ENCODE measurements at regions not wholly inside any gene's neighbourhood (a gene's known extent, or its start where the extent isn't known, plus 50 kb on each side); places are given as distances from the start of the nearest gene placed in this dataset.

DNA sequence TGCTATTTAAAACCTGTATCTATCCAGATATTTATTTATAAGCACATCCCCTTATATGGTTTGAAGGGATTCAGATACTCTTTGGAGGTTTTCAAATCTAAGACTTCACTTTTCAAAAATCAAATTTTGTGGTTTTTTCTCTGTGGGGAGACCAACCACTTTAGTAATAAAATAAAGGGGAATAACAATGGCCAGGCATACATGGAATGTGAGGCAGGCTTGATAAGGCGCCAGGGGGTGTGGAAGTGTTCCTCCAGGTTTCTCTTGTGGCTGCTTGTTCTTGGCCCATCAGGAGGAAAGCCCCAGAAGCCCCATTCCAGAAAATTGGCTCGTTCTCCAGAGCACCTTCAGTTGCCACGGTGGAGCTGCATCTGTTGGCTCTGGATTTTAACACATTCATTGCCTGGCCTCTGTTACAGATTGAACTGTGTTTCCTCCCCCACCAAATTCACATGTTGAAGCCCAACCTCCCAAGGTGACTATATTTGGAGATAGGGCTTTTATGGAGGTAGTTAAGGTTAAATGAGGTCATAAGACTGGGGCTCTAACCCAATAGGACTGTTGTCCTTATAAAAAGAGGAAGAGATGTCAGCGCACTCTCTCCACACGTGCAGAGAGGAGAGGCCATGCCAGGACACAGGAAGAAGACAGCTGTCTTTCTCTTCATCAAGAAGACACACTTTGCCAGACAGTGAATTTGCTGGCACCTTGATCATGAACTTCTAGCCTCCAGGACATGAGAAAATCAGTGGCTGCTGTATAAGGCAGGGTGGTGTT, 195.9 kb downstream of the TMEM38B start:
- TF ChIP-seq, protein P1, sequence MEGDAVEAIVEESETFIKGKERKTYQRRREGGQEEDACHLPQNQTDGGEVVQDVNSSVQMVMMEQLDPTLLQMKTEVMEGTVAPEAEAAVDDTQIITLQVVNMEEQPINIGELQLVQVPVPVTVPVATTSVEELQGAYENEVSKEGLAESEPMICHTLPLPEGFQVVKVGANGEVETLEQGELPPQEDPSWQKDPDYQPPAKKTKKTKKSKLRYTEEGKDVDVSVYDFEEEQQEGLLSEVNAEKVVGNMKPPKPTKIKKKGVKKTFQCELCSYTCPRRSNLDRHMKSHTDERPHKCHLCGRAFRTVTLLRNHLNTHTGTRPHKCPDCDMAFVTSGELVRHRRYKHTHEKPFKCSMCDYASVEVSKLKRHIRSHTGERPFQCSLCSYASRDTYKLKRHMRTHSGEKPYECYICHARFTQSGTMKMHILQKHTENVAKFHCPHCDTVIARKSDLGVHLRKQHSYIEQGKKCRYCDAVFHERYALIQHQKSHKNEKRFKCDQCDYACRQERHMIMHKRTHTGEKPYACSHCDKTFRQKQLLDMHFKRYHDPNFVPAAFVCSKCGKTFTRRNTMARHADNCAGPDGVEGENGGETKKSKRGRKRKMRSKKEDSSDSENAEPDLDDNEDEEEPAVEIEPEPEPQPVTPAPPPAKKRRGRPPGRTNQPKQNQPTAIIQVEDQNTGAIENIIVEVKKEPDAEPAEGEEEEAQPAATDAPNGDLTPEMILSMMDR (optimal IDR thresholded peaks at IDR 0.05 in 1 of 3, IDR thresholded peaks at IDR 0.05 in 1 of 3, conservative IDR thresholded peaks at IDR 0.05 in 1 of 3; ENCODE audit: extremely low read depth in 1 of 3, insufficient read depth in 2 of 3, low read length in 3 of 3), result peak in 1 of 3 experiments; percentile 1
- no peak for TF ChIP-seq EZH2 (IDR thresholded peaks at IDR 0.05; ENCODE audit: low read length)
- Histone ChIP-seq H3K9me3 (ENCODE audit: control insufficient read depth, low read depth, low read length) (no peaks in the 10 kb centered on the region), H3K4me3 (ENCODE audit: control insufficient read depth in 2 of 3, extremely low read depth in 1 of 3, insufficient read depth in 2 of 3, low read depth in 1 of 3, low read length in 3 of 3) (no peak overlapping the region), H3K9me1 (ENCODE audit: control insufficient read depth, extremely low read depth, insufficient read depth, low read length) (no peaks in the 10 kb centered on the region), H3K9ac (ENCODE audit: control insufficient read depth, extremely low read depth, insufficient read depth, low read length) (no peak overlapping the region), H3K27me3 (ENCODE audit: control insufficient read depth, extremely low read depth, insufficient read depth, low read length) (peaks cover 4% of the 10 kb centered on the region), H2AFZ (ENCODE audit: control insufficient read depth, low read length) (no peak overlapping the region), H4K20me1 (ENCODE audit: control insufficient read depth, extremely low read depth, insufficient read depth, low read length) (no peaks in the 10 kb centered on the region), H3K79me2 (ENCODE audit: control insufficient read depth, insufficient read depth, low read length) (no peaks in the 10 kb centered on the region), H3K4me1 (ENCODE audit: control insufficient read depth, extremely low read depth, insufficient read depth, low read length) (no peaks in the 10 kb centered on the region), H3K4me2 (ENCODE audit: control insufficient read depth, extremely low read depth, insufficient read depth, low read depth, low read length) (no peak overlapping the region), H3K27ac (ENCODE audit: control insufficient read depth, insufficient read depth, low read length) (no peak overlapping the region), H3K36me3 (ENCODE audit: control insufficient read depth in 2 of 2, extremely low read depth in 1 of 2, insufficient read depth in 2 of 2, low read length in 2 of 2) (no peaks in the 10 kb centered on the region)
- no peak for DNase-seq (ENCODE audit: low read depth, low spot score)
- dilution Hi-C loops (cut with MboI; ENCODE audit: extremely low pct_ligation_motif_present, low sequenced_read_pairs), result no loop called here
- FAIRE-seq, result no peak

DNA sequence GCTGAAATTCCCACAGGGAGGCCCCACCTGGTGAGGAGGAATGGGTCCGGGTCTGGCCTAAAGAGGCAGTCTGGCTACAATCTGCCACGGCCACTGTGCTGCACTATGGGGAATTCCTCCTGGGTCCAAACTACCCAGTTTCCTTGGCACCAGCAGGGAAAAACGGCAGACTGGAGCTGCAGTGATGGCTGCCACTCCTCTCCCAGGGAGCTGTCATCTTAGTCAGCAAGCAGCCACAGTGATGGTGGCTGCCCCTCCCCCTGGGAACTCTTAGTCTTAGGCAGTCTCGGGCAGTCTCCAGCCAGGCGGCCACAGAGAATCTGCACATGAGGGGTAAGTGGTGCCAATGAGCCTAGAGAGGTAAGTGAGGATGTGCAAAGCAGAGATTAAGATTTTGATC, 205.8 kb downstream of the TMEM38B start:
- Histone ChIP-seq H3K9me3 (ENCODE audit: control insufficient read depth, low read depth, low read length) (no peaks in the 10 kb centered on the region), H3K4me3 (ENCODE audit: control insufficient read depth in 2 of 3, extremely low read depth in 1 of 3, insufficient read depth in 2 of 3, low read depth in 1 of 3, low read length in 3 of 3) (no peak overlapping the region), H3K79me2 (ENCODE audit: control insufficient read depth, insufficient read depth, low read length) (no peaks in the 10 kb centered on the region), H3K4me2 (ENCODE audit: control insufficient read depth, extremely low read depth, insufficient read depth, low read depth, low read length) (no peak overlapping the region), H3K9ac (ENCODE audit: control insufficient read depth, extremely low read depth, insufficient read depth, low read length) (no peak overlapping the region), H4K20me1 (ENCODE audit: control insufficient read depth, extremely low read depth, insufficient read depth, low read length) (no peaks in the 10 kb centered on the region), H3K9me1 (ENCODE audit: control insufficient read depth, extremely low read depth, insufficient read depth, low read length) (no peaks in the 10 kb centered on the region), H3K27ac (ENCODE audit: control insufficient read depth, insufficient read depth, low read length) (no peak overlapping the region), H3K27me3 (ENCODE audit: control insufficient read depth, extremely low read depth, insufficient read depth, low read length) (no peaks in the 10 kb centered on the region), H3K36me3 (ENCODE audit: control insufficient read depth in 2 of 2, extremely low read depth in 1 of 2, insufficient read depth in 2 of 2, low read length in 2 of 2) (no peaks in the 10 kb centered on the region), H2AFZ (ENCODE audit: control insufficient read depth, low read length) (no peak overlapping the region), H3K4me1 (ENCODE audit: control insufficient read depth, extremely low read depth, insufficient read depth, low read length) (no peaks in the 10 kb centered on the region)
- dilution Hi-C loops (cut with MboI; ENCODE audit: extremely low pct_ligation_motif_present, low sequenced_read_pairs), result no loop called here
- DNase-seq (ENCODE audit: low read depth, low spot score) (no peak), FAIRE-seq (no peak)
- TF ChIP-seq, protein P1 (optimal IDR thresholded peaks at IDR 0.05 in 1 of 3, IDR thresholded peaks at IDR 0.05 in 1 of 3, conservative IDR thresholded peaks at IDR 0.05 in 1 of 3; ENCODE audit: extremely low read depth in 1 of 3, insufficient read depth in 2 of 3, low read length in 3 of 3), result no peak
- TF ChIP-seq EZH2 (IDR thresholded peaks at IDR 0.05; ENCODE audit: low read length), result no peak
